ENCODE measurements at regions not wholly inside any gene's neighbourhood (a gene's known extent, or its start where the extent isn't known, plus 50 kb on each side); places are given as distances from the start of the nearest gene placed in this dataset.
"Not testable (repeated sequence)": the region's sequence is repeated elsewhere in the genome, so short reads cannot be mapped to it uniquely, and the experiment has no call there.

- no peak for DNase-seq
Measured at GRCh38 chr13:31522396-31522795, 216.9 kb upstream of the RXFP2 start.

- no peak for DNase-seq
Measured at GRCh38 chr13:31528176-31528575, 211.2 kb upstream of the RXFP2 start.

- no peak for DNase-seq
Measured at GRCh38 chr13:31528758-31529157, 210.6 kb upstream of the RXFP2 start.

GRCh38 chr13:31530922-31531321, 208.4 kb upstream of the RXFP2 start:
- no peak for DNase-seq

- DNase-seq = no peak
Measured at GRCh38 chr13:31537052-31537451, 202.3 kb upstream of the RXFP2 start.

- no peak for DNase-seq
Measured at GRCh38 chr13:31538067-31539042, 201.0 kb upstream of the RXFP2 start.

- DNase-seq = no peak
Measured at GRCh38 chr13:31540281-31540680, 199.0 kb upstream of the RXFP2 start.

- DNase-seq = no peak
Measured at GRCh38 chr13:31543190-31543589, 196.1 kb upstream of the RXFP2 start.

- no peak for DNase-seq
Measured at GRCh38 chr13:31545616-31546015, 193.7 kb upstream of the RXFP2 start.

GRCh38 chr13:31556376-31556775, 182.9 kb upstream of the RXFP2 start:
- no peak for DNase-seq

- not testable (repeated sequence) for DNase-seq
Measured at GRCh38 chr13:31584221-31584620, 155.1 kb upstream of the RXFP2 start.

- DNase-seq = no peak
Measured at GRCh38 chr13:31587698-31588266, 151.5 kb upstream of the RXFP2 start.

GRCh38 chr13:31588316-31588715, 151.0 kb upstream of the RXFP2 start:
- no peak for DNase-seq

GRCh38 chr13:31588893-31589292, 150.4 kb upstream of the RXFP2 start:
- no peak for DNase-seq

- DNase-seq = no peak
Measured at GRCh38 chr13:31591642-31592233, 147.6 kb upstream of the RXFP2 start.

GRCh38 chr13:31594056-31594455, 145.3 kb upstream of the RXFP2 start:
- no peak for DNase-seq

- no peak for DNase-seq
Measured at GRCh38 chr13:31595563-31595962, 143.8 kb upstream of the RXFP2 start.

GRCh38 chr13:31598990-31599389, 140.3 kb upstream of the RXFP2 start:
- DNase-seq = no peak

GRCh38 chr13:31605076-31605860, 134.1 kb upstream of the RXFP2 start:
- no peak for DNase-seq

GRCh38 chr13:31607531-31607930, 131.8 kb upstream of the RXFP2 start:
- not testable (repeated sequence) for DNase-seq

GRCh38 chr13:31608780-31609179, 130.5 kb upstream of the RXFP2 start:
- DNase-seq = not testable (repeated sequence)

- DNase-seq = no peak
Measured at GRCh38 chr13:31610270-31610998, 128.9 kb upstream of the RXFP2 start.

Measured in NCI-H1092 (cell line).